ENCODE measurements at regions not wholly inside any gene's neighbourhood (a gene's known extent, or its start where the extent isn't known, plus 50 kb on each side); places are given as distances from the start of the nearest gene placed in this dataset.
"Not testable (repeated sequence)": the region's sequence is repeated elsewhere in the genome, so short reads cannot be mapped to it uniquely, and the experiment has no call there.

DNA sequence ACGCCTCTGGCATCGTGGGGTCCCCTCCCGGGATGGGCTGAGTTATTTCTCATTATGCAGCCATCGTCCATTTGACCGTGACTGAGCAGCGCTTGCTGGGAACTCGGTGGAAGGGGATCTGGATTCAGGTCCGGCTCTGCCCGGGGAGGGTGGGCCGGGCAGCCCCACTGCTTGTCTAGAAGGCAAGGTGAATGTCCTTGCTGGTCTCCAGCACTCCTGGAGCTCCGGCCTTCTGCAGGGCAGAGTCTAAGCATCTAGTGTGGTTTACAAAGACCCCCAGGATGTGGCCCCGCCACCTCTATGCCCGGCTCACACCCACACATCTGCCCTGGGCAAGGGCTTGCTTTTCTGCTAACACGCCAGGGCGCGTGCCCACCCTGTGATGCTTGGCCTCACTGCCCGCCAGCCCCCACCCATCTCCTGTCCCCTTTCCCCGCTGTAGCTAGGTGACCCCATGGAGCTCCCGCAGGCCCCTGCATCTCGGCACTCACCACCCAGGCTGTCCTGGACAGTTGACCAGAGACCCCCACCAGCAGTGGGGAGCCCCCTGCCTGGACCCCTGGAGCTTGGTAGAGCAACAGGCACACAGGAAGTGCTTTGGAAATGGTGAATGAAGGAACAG lies 151.0 kb upstream of the CHST15 start:
- DNase-seq (ENCODE audit: low read depth in 3 of 3) = no peak

DNA sequence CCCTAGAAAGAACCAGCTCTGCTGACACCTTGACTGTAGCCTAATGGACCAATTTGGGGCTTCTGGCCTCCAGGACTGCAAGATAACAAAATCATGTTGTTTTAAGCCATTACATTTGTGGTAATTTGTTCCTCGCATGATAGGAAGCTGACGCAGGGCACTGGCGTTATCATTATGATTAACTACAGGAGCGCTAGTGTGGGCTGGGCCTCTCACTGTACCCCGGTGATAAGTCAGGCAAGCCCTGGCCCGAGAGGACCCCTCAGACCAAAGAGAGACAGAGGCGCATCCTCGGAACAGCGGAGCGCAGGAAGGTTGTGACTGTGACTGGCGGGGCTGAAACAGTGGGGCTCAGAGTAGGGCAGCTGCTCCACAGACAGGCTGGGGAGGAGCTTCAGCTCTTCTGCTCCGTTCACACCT lies 150.3 kb upstream of the CHST15 start:
- DNase-seq (ENCODE audit: low read depth in 3 of 3) = no peak

DNA sequence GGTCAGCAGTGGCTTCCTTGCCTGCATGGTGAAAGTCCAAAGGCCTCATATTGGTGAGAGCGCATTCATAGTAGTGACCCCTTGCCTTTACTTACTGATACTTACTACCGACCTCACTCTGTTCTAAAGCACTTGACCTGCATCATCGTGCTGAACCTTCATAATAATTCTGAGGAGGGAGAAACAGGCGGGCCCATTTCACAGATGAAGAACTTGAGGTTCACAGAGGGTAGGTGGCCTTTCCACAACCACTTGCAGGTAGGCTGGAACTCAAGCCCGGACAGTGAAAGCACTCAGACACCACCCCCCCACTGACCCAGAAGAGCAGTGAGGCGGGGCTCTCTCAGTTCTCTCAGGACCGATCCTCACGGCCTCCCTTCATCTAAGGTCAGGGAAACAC lies 149.4 kb upstream of the CHST15 start:
- no peak for DNase-seq (ENCODE audit: low read depth in 3 of 3)

DNA sequence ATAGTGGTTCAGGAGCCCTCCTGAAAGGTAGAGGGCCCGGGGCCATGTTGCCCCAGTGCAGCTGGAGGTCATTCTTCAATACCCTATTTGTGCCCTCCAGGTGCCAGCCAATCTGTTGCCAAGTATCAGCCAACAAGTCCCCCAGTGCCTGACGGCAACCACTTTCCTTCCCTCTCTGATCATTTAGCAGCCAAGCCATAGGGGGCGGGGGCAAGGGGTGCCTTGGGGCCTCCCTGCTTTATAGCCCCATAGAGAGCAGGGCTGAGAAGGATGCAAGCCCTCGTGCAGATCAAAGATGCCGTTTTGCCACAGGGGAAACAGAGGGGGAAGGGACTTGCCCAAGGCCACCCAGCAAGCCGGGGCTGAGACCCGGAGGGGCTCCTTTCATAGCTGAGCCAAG lies 149.0 kb upstream of the CHST15 start:
- DNase-seq (ENCODE audit: low read depth in 3 of 3) = no peak

DNA sequence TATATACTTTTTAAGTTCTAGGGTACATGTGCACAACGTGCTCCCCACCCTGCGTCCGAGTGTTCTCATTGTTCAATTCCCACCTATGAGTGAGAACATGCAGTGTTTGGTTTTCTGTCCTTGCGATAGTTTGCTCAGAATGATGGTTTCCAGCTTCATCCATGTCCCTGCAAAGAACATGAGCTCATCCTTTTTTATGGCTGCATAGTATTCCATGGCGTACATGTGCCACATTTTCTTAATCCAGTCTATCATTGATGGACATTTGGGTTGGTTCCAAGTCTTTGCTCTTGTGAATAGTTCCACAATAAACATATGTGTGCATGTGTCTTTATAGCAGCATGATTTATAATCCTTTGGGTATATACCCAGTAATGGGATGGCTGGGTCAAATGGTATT lies 148.1 kb upstream of the CHST15 start:
- not testable (repeated sequence) for DNase-seq (ENCODE audit: low read depth in 3 of 3)

DNA sequence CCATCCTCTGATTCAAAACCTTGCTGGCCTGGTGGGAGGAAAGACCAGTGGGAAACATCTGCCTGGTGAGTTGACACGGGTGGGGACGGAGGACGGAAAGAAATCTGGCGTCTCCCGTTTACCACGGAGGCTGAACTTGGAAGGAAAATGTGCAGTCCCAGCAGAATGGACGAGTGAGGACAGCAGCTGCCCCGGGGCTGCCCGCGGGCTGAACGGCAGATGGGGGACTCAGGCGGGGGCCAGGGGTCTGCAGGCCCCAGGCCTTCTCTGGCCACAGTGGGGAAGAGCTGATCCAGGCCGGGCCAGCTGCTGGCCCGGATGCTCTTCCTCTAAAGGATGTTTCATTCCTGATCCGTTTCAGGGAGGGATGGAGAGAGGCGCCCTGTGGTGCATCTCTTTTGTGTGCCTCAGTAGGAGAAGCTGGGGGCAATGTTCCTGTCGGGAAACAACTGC lies 147.5 kb upstream of the CHST15 start:
- no peak for DNase-seq (ENCODE audit: low read depth in 3 of 3)

DNA sequence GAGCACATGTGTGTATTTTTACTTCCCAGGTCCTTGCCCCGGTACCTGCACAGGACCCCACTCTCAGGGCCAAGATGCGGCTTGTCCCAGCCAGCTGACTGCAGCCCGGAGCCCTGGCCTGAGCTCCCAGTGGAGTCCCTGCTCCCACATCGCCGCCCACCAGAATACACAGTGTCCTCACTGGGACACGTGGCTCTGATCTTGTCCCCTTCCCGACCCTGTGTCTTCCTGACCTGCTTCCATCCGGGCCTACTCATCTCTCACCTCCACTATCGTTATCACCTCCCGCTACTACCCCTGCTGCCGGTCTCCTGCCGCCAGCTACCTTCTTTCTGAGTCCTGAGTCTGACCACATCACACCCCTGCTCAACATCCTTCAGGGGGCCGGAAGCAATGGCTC lies 146.3 kb upstream of the CHST15 start:
- DNase-seq (ENCODE audit: low read depth in 3 of 3) = no peak

DNA sequence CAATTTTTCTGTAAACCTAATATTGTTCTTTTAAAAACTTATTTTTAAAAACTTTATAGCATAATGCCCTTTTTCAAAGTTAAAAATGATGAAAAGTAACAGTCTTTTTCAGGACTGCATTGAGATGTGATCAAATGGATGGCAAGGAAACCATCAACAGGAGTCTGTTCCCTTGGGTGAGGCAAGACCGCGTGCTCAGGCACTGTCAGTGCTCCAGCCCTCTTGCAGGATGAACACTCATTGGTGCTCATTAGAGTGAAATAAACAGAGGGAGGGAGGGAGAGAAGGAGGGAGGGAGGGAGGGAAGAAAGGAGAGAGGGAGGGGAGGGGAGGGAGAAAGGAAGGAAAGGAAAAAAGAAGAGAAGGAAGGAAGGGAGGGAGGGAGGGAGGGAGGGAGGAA lies 145.7 kb upstream of the CHST15 start:
- DNase-seq (ENCODE audit: low read depth in 3 of 3) = no peak

DNA sequence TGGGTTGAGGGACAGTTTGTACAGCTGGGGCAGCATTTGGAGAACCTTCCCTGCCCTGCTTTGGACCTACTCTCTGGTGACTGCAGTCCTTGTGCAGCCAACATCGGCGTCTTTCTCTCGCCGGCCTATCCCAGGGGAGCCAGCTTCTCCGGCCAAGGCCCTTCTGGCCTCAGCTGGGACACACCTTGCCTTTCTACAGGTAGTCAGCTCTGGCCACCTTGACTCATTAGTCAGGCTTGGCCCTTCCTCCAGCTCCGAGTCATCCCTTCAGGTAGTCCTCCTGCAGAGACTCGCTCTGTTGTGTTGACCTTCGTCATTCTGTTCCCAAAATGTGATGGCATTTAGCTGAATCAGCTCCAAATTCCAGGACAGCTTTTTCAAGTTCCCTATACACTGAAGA lies 145.0 kb upstream of the CHST15 start:
- no peak for DNase-seq (ENCODE audit: low read depth in 3 of 3)

DNA sequence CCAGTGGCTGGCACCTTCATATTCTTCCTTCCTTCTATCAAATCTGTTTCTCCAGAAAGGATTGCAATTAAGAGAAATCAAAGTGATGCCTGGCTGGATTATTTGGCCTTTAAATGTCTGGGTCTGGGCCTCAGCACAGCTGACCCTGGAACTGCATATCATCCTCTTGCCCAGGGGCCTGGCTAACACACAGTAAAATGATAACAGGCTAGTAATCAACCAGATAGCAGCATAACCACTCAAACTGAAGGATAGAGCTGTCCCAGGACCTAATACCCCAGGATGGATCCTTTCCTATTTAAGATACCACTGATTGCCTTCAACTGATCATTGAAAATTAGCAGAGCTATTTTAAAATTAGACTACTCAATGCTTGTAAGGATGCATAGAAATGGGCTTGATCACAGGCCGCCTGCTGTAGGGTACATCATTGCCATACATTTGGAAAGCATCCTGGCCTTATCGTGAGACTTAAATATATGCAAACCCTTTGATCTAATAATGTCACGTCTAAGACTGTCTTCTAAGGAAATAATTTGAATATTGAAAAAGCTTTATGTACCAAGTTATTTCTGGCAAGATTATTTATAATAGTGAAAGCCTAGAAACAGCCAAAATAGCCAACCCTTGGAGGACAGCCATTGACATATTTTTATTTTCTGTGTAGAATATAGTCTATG lies 144.0 kb upstream of the CHST15 start:
- DNase-seq (ENCODE audit: low read depth in 3 of 3) = no peak

DNA sequence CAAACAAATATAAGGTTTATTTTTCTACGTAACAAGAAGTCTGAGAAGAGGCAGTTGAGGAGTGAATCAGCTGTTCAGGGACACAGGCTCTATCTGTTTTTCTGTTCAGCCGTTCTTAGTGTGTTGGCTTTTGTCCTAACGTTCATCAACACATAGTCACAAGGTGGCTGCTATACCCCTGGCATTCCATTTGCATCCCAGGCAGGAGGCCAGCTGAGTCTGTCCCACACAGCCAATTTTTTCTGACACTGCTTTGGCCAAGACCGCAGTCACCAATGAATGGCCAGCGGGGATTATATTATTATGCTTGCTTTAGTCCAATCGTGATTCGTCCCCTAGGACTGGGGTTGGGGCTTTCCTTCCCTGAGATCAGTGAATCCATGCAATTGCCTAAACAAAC lies 143.4 kb upstream of the CHST15 start:
- no peak for DNase-seq (ENCODE audit: low read depth in 3 of 3)

DNA sequence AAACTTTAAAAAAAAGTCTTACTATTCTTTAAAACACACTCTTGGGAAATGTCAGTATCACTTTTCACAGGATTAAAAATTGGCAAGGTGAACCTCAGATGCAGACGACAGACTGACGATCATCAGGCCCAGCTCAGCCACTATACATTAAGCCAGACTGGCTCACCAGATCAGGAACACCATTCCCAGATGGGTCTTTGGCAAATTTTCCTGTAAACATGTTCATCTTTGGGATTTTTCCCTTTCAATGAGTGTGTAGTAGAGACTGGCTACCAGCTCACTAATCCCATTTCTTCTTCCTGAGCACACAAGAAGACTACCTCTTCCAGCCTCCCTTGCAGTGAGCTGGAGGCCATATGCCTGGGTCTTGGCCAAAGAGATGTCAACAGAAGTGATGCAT lies 142.7 kb upstream of the CHST15 start:
- no peak for DNase-seq (ENCODE audit: low read depth in 3 of 3)

DNA sequence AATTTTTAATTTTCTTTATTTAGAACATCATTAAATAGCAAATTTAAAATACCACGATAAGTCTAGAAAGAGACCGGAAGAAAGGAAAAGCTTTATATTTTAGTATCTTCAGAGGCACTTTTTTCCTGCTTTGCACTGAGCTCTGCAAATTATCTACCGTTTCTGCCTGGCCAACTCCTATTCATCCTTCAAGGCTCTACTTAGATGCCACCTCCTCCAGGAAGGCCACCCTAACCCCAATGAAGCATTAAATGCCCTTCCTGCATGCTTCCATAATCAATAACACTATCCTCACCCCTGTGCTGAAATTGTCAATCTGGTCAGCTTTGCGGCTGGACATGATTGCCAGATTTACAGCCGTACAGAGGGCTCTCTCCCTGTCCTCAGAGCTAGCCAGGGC lies 141.8 kb upstream of the CHST15 start:
- DNase-seq (ENCODE audit: low read depth in 3 of 3) = no peak

DNA sequence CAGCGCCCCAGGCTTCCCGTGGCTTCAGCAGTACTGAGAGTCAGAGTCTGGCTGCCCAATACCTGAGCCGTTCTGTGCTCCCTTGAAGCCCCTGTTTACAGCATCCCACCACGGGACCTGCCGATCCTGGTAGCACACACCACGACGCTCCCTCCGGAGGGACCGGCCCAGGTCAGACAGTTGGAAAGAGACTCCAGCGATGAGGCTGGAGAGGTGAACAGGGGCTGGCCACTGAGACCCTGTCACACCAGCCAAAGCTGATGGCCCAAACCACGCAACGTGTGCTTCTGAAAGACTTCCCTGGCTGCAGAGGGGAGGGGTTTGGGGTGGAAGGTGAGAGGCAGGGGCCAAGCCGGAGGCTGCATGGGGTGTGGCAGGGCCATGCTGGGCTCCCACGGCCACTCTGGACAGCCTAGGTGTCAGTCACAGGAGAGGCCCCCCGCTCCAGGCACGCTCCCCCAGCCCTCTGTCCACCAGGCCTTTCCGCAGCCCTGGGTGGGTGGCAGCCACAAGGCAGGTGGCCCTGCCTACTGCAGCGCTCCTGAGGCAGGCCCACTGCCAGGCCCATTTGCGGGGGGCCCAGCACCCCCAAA lies 140.2 kb upstream of the CHST15 start:
- no peak for DNase-seq (ENCODE audit: low read depth in 3 of 3)

DNA sequence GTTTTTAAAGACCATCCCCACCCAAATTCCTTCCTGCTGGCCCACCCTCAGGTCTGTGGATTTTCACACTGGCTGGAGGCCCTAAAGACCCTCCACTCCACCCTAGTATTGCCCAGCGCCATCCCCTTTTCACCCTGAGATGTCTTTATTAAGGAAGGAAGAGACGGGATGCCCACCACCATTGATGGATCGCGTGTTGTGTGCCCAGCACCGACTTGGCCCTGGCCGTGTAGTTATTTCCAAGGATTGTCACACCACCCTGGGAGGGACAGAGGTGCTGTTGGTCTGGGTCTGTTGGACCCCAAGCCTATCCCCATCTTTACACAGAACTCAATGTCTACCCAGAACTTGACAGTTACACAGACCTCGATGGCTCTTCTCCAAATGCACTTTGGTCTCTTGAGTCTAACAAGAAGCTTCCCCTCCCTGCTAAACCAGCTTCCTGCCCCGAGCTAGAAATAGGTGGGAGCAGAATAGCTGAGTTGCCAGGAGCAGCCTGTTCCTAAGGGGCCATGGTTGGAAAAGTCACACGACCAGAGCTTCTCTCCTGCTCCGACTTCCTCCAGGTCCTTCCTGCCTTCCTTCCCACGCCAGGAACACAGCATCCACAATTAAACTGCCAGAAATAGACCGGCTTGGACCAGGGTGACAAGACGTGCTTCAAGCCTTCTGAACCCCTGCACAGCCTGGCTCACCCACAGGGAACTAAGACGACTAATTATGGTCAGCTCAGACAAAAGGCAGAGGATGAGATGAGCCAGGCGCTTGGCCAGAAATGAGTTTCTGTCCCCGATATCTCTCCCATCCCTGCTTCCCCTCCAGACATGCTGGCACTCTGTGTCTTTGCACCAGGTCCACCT lies 139.5 kb upstream of the CHST15 start:
- no peak for DNase-seq (ENCODE audit: low read depth in 3 of 3)

DNA sequence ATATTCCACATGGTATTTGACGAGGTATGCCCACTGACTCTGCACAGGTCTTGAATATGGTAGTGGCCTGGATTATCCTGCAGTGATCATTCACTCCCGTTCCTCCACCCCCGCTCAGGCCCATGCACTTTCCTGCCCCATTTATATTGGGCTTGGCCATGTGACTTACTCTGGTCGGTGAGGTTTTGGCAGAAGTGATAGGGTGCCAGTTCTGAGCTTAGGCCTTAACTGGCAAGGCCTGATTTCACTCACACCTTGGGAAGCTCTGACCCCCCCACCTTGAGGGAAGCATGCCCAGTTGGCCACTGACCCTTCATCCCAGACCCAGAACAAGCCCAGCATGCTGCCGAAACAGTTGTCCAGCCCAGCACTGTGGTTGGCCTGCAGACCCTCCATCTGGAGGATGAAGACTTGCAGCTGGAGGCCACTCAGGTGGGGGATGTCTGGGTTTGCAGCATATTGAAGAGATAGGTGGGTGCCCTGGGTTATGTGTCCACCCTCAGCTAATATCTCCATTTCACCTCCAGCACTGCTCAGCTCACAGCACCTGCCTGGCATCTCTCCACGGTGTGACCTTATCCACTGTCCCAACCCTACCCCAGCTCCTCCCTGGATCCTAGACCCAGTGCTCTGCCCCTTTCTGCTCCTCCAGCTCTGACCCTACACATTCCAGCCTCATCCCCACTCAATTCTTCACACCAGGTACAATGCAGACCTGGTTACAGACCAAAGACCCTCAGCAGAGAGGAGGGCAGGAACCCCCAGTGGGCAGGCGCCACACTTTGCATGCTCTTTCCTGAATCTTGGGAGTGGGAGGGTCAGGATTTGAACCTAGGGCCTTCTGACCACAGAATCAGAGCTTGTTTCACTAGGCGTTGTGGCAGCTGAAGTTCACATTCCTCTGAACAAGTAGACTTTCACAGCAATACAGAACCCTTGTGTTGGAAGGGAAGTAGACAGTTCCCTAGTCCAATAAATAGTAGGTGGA lies 138.1 kb upstream of the CHST15 start:
- peak in 2 of 3 donors; percentile 50 to 53 for DNase-seq (ENCODE audit: low read depth in 3 of 3)

DNA sequence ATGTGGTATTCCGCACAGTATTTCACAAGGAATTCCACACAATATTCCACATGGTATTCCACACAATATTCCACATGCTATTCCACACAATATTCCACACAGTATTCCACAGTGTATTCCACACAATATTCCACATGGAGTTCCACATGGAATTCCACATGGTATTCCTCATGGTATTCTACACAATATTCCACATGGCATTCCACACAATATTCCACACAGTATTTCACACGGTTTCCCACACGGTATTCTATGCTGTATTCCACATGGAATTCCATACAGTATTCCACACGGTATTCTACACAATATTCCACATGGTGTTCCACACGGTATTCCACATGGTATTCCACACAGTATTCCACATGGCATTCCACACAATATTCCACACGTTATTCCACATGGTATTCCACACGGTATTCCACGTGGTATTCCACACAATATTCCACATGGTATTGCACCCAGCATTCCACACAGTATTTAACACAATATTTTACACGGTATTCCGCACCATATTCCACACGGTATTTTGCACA lies 137.3 kb upstream of the CHST15 start:
- no peak for DNase-seq (ENCODE audit: low read depth in 3 of 3)

DNA sequence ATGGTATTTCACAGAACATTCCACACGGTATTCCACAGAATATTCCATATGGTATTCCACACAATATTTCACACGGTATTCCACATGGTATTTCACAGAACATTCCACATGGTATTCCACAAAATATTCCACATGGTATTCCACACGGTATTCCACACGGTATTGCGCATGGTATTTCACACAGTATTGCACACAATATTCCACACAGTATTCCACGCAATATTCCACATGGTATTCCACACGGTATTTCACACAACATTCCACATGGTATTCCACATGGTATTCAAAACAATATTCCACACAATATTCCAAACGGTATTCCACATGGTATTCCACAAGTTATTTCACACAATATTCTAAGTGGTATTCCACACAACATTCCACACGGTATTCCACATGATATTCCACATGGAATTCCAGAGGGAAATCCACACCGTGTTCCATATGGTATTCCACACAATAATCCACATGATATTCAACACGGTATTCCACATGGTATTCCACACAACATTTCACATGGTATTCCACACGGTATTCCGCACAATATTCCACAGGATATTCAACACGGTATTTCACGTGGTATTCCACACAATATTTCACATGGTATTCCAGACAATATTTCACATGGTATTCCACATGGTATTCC lies 136.7 kb upstream of the CHST15 start:
- no peak for DNase-seq (ENCODE audit: low read depth in 3 of 3)

DNA sequence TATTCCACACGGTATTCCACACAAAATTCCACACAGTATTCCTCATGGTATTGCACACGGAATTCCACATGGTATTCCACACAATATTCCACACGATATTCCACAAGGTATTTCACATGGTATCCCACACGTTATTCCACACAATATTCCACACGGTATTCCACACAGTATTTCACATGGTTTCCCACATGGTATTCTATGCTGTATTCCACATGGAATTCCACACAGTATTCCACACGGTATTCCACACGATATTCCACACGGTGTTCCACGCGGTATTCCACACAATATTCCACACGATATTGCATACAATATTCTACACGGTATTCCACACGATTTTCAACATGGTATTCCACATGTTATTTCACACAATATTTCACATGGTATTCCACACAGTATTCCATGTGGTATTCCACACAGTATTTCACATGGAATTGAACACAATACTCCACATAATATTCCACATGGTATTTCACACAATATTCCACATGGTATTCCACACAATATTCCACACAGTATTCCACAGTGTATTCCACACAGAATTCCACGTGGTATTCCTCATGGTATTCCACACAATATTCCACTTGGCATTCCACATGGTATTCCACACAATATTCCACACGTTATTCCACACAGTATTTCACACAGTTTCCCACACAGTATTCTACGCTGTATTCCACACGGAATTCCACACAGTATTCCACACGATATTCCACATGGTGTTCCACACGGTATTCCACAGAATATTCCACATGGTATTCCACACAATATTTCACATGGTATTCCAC lies 136.0 kb upstream of the CHST15 start:
- no peak for DNase-seq (ENCODE audit: low read depth in 3 of 3)

DNA sequence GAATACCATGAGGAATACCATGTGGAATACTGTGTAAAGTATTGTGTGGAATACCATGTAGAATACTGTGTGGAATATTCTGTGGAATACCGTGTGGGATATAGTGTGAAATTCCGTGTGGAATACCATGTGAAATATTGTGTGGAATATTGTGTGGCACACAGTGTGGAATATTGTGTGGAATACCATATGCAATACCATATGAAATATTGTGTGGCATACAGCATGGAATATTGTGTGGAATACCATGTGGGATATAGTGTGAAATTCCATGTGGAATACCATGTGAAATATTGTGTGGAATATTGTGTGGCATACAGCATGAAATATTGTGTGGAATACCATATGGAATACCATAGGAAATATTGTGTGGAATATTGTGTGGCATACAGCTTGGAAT lies 135.1 kb upstream of the CHST15 start:
- no peak for DNase-seq (ENCODE audit: low read depth in 3 of 3)

Measured in stimulated activated CD4-positive, alpha-beta T cell treated with anti-CD3 and anti-CD28 coated beads, TNF-alpha, amount 100 ng/mL, for 48 hours (primary cell).